Neural progenitor cell (in vitro differentiated cells): ENCODE measurements at regions not wholly inside any gene's neighbourhood (a gene's known extent, or its start where the extent isn't known, plus 50 kb on each side); places are given as distances from the start of the nearest gene placed in this dataset.

ENCODE experiments used
- EZH2 ChIP-seq: fragments of 200-600 bp; sonication (generic); IDR thresholded peaks from 2 replicates; pipeline ENCODE4 v1.6.1; 2017; ENCODE audit warnings: antibody characterized with exemption, mild to moderate bottlenecking, moderate library complexity
- EZH2phosphoT487 ChIP-seq: fragments of 200-600 bp; sonication (generic); IDR thresholded peaks from 2 replicates; pipeline ENCODE4 v1.6.1; 2017; ENCODE audit warnings: antibody characterized with exemption
- TF ChIP-seq, protein P1 (sequence below): fragments of 200-600 bp; sonication (generic); IDR thresholded peaks from 2 replicates; pipeline ENCODE4 v1.5.1; 2017; ENCODE audit warnings: antibody characterized with exemption, mild to moderate bottlenecking

DNA sequence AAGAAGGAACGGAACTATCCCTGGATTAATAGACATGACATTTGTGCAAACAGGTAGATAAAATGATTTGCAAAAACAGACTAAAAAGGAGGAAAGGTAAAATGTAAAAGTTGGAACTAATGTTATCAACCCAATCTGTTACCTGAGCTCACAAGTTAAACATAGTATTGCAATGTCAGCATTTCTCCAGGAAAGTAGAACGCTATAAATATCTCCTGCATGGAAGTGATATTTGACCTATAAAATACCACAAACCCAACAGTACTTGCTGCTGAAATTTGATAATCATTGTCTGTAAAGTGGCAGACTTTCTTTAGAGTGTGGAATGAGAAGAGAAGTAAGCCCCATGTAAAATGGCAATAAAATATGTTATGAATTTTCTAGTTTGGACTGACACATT lies 1435.7 kb downstream of the LRFN5 start:
- TF ChIP-seq EZH2phosphoT487 (no peak), EZH2 (no peak)
- TF ChIP-seq, protein P1, sequence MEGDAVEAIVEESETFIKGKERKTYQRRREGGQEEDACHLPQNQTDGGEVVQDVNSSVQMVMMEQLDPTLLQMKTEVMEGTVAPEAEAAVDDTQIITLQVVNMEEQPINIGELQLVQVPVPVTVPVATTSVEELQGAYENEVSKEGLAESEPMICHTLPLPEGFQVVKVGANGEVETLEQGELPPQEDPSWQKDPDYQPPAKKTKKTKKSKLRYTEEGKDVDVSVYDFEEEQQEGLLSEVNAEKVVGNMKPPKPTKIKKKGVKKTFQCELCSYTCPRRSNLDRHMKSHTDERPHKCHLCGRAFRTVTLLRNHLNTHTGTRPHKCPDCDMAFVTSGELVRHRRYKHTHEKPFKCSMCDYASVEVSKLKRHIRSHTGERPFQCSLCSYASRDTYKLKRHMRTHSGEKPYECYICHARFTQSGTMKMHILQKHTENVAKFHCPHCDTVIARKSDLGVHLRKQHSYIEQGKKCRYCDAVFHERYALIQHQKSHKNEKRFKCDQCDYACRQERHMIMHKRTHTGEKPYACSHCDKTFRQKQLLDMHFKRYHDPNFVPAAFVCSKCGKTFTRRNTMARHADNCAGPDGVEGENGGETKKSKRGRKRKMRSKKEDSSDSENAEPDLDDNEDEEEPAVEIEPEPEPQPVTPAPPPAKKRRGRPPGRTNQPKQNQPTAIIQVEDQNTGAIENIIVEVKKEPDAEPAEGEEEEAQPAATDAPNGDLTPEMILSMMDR: no peak
